GM18870 (cell line): ENCODE measurements at regions not wholly inside any gene's neighbourhood (a gene's known extent, or its start where the extent isn't known, plus 50 kb on each side); places are given as distances from the start of the nearest gene placed in this dataset.
"Not testable (repeated sequence)": the region's sequence is repeated elsewhere in the genome, so short reads cannot be mapped to it uniquely, and the experiment has no call there.

Source experiments
- ATAC-seq: cut with Tn5 transposase; IDR thresholded peaks from one replicate; pipeline ENCODE4 v1.9.1; 2021; ENCODE audit warnings: moderate library complexity; ENCODE audit not compliant: unreplicated experiment

- ATAC-seq = no peak
Observed at GRCh38 chr10:35888400-35888799, 246.3 kb upstream of the FZD8 start.

GRCh38 chr10:35887685-35888084 lies 245.6 kb upstream of the FZD8 start:
- no peak for ATAC-seq

- ATAC-seq = no peak
Observed at GRCh38 chr10:35885076-35885475, 243.0 kb upstream of the FZD8 start.

GRCh38 chr10:35884657-35885071 lies 242.6 kb upstream of the FZD8 start:
- no peak for ATAC-seq

GRCh38 chr10:35882422-35883150 lies 240.5 kb upstream of the FZD8 start:
- no peak for ATAC-seq

- no peak for ATAC-seq
Observed at GRCh38 chr10:35881320-35881719, 239.2 kb upstream of the FZD8 start.

GRCh38 chr10:35876248-35876647 lies 234.2 kb upstream of the FZD8 start:
- ATAC-seq = no peak

GRCh38 chr10:35875016-35875676 lies 233.1 kb upstream of the FZD8 start:
- no peak for ATAC-seq

- no peak for ATAC-seq
Observed at GRCh38 chr10:35874311-35875015, 232.4 kb upstream of the FZD8 start.

GRCh38 chr10:35872671-35873070 lies 230.6 kb upstream of the FZD8 start:
- no peak for ATAC-seq

GRCh38 chr10:35870665-35871310 lies 228.7 kb upstream of the FZD8 start:
- ATAC-seq = no peak

- ATAC-seq = not testable (repeated sequence)
Observed at GRCh38 chr10:35858676-35859283, 216.7 kb upstream of the FZD8 start.

GRCh38 chr10:35857860-35858259 lies 215.8 kb upstream of the FZD8 start:
- ATAC-seq = no peak

GRCh38 chr10:35855155-35855947 lies 213.3 kb upstream of the FZD8 start:
- no peak for ATAC-seq

GRCh38 chr10:35854661-35855060 lies 212.6 kb upstream of the FZD8 start:
- ATAC-seq = no peak

- no peak for ATAC-seq
Observed at GRCh38 chr10:35852721-35853120, 210.6 kb upstream of the FZD8 start.

GRCh38 chr10:35848412-35848811 lies 206.3 kb upstream of the FZD8 start:
- ATAC-seq = no peak

GRCh38 chr10:35844686-35845085 lies 202.6 kb upstream of the FZD8 start:
- ATAC-seq = no peak

- ATAC-seq = no peak
Observed at GRCh38 chr10:35843524-35844181, 201.6 kb upstream of the FZD8 start.

- no peak for ATAC-seq
Observed at GRCh38 chr10:35838054-35838453, 196.0 kb upstream of the FZD8 start.
